Astrocyte (in vitro differentiated cells and primary cell): ENCODE measurements at regions not wholly inside any gene's neighbourhood (a gene's known extent, or its start where the extent isn't known, plus 50 kb on each side); places are given as distances from the start of the nearest gene placed in this dataset.

Experiments used
- DNase-seq: peaks from one replicate; pipeline ENCODE4 v3.0.0-alpha.2; 2010; ENCODE audit warnings: low read depth
- FAIRE-seq: peaks from 2 replicates; lab custom pipeline; 2011; peaks lifted over from hg19 to GRCh38; lab: Jason Lieb, UNC
- H2AFZ ChIP-seq: 2 replicates; pipeline ENCODE4 v1.6.0; 2012; ENCODE audit warnings: low read depth, low read length, inconsistent platforms
- H3K27ac ChIP-seq: 2 replicates; pipeline ENCODE4 v1.5.1; 2011; ENCODE audit warnings: low read depth, low read length, inconsistent platforms
- H3K27me3 ChIP-seq: 2 replicates; pipeline ENCODE4 v1.6.0; 2011; ENCODE audit warnings: low read length, inconsistent platforms; ENCODE audit not compliant: insufficient read depth
- H3K36me3 ChIP-seq: 2 replicates; pipeline ENCODE4 v1.5.1; 2011; ENCODE audit warnings: low read length, inconsistent platforms; ENCODE audit not compliant: insufficient read depth
- H3K4me1 ChIP-seq: 2 replicates; pipeline ENCODE4 v1.5.1; 2011; ENCODE audit warnings: low read length, inconsistent platforms; ENCODE audit not compliant: insufficient read depth
- H3K4me2 ChIP-seq: 2 replicates; pipeline ENCODE4 v1.6.0; 2012; ENCODE audit warnings: low read length, inconsistent platforms
- H3K4me3 ChIP-seq: 2 replicates; pipeline ENCODE4 v1.5.1; 2011; ENCODE audit warnings: low read depth, mild to moderate bottlenecking, low read length, inconsistent platforms; ENCODE audit not compliant: insufficient read depth
- H3K79me2 ChIP-seq: 2 replicates; pipeline ENCODE4 v1.6.0; 2012; ENCODE audit warnings: mild to moderate bottlenecking, low read length, inconsistent platforms; ENCODE audit not compliant: insufficient read depth
- H3K9ac ChIP-seq: 2 replicates; pipeline ENCODE4 v1.6.0; 2012; ENCODE audit warnings: mild to moderate bottlenecking, low read length, inconsistent platforms
- H3K9me3 ChIP-seq: 2 replicates; pipeline ENCODE4 v1.5.1; 2012; ENCODE audit warnings: low read depth, mild to moderate bottlenecking, low read length, inconsistent platforms; ENCODE audit not compliant: insufficient read depth
- H4K20me1 ChIP-seq: 2 replicates; pipeline ENCODE4 v1.6.0; 2012; ENCODE audit warnings: low read length, inconsistent platforms; ENCODE audit not compliant: insufficient read depth
- H3K27ac Mint-ChIP-seq: one replicate; pipeline ENCODE4 v1.8.0; 2021; ENCODE audit warnings: mild to moderate bottlenecking, mixed read lengths; ENCODE audit not compliant: unreplicated experiment
- H3K27me3 Mint-ChIP-seq: one replicate; pipeline ENCODE4 v1.8.0; 2021; ENCODE audit warnings: low read depth, mixed read lengths; ENCODE audit not compliant: unreplicated experiment
- H3K36me3 Mint-ChIP-seq: one replicate; pipeline ENCODE4 v1.8.0; 2021; ENCODE audit warnings: low read depth, mixed read lengths; ENCODE audit not compliant: unreplicated experiment
- H3K4me1 Mint-ChIP-seq: one replicate; pipeline ENCODE4 v1.8.0; 2021; ENCODE audit warnings: low read depth, mixed read lengths; ENCODE audit not compliant: unreplicated experiment
- H3K4me3 Mint-ChIP-seq: one replicate; pipeline ENCODE4 v1.8.0; 2021; ENCODE audit warnings: mild to moderate bottlenecking, moderate library complexity, mixed read lengths; ENCODE audit not compliant: unreplicated experiment
- H3K9me3 Mint-ChIP-seq: one replicate; pipeline ENCODE4 v1.8.0; 2021; ENCODE audit warnings: mild to moderate bottlenecking, mixed read lengths; ENCODE audit not compliant: unreplicated experiment
- EZH2 ChIP-seq: IDR thresholded peaks from 2 replicates; pipeline ENCODE4 v1.6.1; 2012; ENCODE audit warnings: mild to moderate bottlenecking, low read length, inconsistent platforms; ENCODE audit not compliant: insufficient read depth
- TF ChIP-seq, protein P1 (sequence below): IDR thresholded peaks from 2 replicates; pipeline ENCODE4 v1.5.1; 2011; ENCODE audit warnings: low read depth, mild to moderate bottlenecking, inconsistent platforms, low read length, moderate library complexity; ENCODE audit not compliant: insufficient read depth

DNA sequence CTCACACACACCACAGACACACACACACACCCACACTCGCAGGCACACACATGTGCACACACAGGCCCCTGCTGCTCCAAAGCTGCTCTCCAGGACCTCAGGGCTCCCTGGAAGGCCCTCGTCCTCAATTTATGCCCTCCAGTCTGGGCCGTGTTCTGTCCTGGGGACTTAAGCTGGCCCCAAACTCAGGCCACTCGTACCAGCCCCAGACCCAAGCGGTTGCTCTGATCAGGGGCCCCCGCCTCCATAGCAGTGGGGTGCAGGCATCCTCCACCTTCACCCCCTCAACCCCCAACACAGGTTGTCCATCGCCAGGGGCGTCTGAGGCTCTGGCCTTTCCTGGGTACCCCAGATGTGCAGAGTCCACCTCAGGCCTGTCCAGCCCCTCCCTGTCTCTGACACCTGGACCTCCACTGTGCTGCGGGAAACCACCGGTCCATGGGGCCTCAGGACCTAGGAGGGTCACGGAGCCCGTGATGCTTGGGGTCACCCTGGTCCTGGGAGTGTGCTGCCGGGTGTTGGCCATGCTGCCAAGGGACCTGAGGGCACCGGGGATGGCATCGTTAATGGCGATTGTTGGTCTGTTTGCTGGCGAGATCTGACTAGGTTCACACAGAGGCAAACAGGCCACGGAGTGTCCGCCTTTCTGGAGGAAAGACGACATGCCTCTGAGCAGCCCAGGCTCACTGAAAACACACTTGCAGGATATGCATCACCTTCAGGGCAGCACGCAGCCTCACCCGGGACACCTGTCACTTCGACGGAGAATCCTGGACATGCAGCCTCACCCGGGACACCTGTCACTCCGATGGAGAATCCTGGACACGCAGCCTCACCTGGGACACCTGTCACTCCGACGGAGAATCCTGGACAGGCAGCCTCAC, 155.6 kb downstream of the NDUFA10 start:
- Histone ChIP-seq H4K20me1 (no peaks in the 10 kb centered on the region), H3K27ac (no peak overlapping the region), H3K9ac (no peak overlapping the region), H3K36me3 (no peaks in the 10 kb centered on the region), H2AFZ (no peak overlapping the region), H3K9me3 (peaks cover 30% of the 10 kb centered on the region), H3K79me2 (no peaks in the 10 kb centered on the region), H3K4me2 (no peak overlapping the region), H3K4me1 (no peaks in the 10 kb centered on the region), H3K27me3 (no peaks in the 10 kb centered on the region), H3K4me3 (no peak overlapping the region)
- Mint-ChIP-seq H3K27me3 (peaks cover 14% of the 10 kb centered on the region), H3K4me1 (no peaks in the 10 kb centered on the region), H3K27ac (no peak overlapping the region), H3K4me3 (no peak overlapping the region), H3K9me3 (peaks cover 2% of the 10 kb centered on the region), H3K36me3 (no peaks in the 10 kb centered on the region)
- DNase-seq (no peak), FAIRE-seq (no peak)
- TF ChIP-seq, protein P1, sequence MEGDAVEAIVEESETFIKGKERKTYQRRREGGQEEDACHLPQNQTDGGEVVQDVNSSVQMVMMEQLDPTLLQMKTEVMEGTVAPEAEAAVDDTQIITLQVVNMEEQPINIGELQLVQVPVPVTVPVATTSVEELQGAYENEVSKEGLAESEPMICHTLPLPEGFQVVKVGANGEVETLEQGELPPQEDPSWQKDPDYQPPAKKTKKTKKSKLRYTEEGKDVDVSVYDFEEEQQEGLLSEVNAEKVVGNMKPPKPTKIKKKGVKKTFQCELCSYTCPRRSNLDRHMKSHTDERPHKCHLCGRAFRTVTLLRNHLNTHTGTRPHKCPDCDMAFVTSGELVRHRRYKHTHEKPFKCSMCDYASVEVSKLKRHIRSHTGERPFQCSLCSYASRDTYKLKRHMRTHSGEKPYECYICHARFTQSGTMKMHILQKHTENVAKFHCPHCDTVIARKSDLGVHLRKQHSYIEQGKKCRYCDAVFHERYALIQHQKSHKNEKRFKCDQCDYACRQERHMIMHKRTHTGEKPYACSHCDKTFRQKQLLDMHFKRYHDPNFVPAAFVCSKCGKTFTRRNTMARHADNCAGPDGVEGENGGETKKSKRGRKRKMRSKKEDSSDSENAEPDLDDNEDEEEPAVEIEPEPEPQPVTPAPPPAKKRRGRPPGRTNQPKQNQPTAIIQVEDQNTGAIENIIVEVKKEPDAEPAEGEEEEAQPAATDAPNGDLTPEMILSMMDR = no peak
- no peak for TF ChIP-seq EZH2

DNA sequence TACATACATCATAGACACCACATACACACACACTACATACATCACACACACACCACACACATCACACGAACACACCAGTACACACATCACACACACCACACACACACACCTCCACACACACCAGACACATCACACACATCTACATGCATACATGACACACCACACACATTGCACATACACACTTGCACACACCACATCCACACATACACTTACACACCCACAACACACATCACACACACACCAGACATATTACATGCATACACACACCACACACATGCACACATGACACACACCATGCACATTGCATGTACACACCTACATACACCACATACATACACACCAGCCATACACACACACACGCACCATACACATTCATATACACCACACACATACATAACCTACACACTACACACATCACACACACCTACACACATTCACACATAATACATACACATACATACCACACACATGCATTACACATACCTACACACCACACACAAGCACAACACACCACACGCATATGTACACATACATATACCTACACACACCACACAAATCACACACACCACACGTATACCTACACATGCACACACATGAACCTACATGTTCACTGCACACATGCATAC, 156.5 kb downstream of the NDUFA10 start:
- H2AFZ ChIP-seq = no peak overlapping the region
- Mint-ChIP-seq H3K27ac (no peak overlapping the region), H3K4me1 (no peaks in the 10 kb centered on the region), H3K36me3 (no peaks in the 10 kb centered on the region), H3K4me3 (no peak overlapping the region), H3K27me3 (peaks cover 6% of the 10 kb centered on the region), H3K9me3 (no peaks in the 10 kb centered on the region)
- FAIRE-seq = no peak
- H3K79me2 ChIP-seq = no peaks in the 10 kb centered on the region
- no peak overlapping the region for H3K4me3 ChIP-seq
- no peaks in the 10 kb centered on the region for H3K4me1 ChIP-seq
- no peaks in the 10 kb centered on the region for H3K36me3 ChIP-seq
- DNase-seq = no peak
- H3K9ac ChIP-seq = no peak overlapping the region
- no peak overlapping the region for H3K4me2 ChIP-seq
- TF ChIP-seq EZH2 = no peak
- TF ChIP-seq, protein P1 = no peak
- peaks cover 30% of the 10 kb centered on the region for H3K9me3 ChIP-seq
- no peaks in the 10 kb centered on the region for H3K27me3 ChIP-seq
- H4K20me1 ChIP-seq = no peaks in the 10 kb centered on the region
- no peak overlapping the region for H3K27ac ChIP-seq

DNA sequence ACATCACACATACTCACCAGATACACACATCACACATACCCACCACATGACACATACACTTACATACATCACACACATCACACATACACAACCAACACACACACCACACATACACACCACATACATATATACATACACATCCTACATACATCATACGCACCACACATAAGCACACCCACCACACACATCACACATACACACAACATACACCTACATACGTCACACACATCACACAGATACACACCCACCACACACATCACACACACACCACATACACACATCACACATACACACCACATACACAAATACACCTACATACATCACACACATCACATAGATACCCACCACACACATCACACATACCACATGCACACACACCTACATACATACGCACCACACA, 158.4 kb downstream of the NDUFA10 start:
- no peak overlapping the region for H3K4me2 ChIP-seq
- no peaks in the 10 kb centered on the region for H3K4me1 ChIP-seq
- no peak for DNase-seq
- no peaks in the 10 kb centered on the region for H4K20me1 ChIP-seq
- H3K9me3 ChIP-seq = peaks cover 30% of the 10 kb centered on the region
- H2AFZ ChIP-seq = no peak overlapping the region
- no peak overlapping the region for H3K4me3 ChIP-seq
- H3K27me3 ChIP-seq = no peaks in the 10 kb centered on the region
- no peak overlapping the region for H3K27ac Mint-ChIP-seq
- H3K36me3 ChIP-seq = no peaks in the 10 kb centered on the region
- no peaks in the 10 kb centered on the region for H3K79me2 ChIP-seq
- TF ChIP-seq, protein P1 = no peak
- no peak for TF ChIP-seq EZH2
- no peak overlapping the region for H3K9ac ChIP-seq
- FAIRE-seq = no peak
- no peaks in the 10 kb centered on the region for H3K36me3 Mint-ChIP-seq
- no peak overlapping the region for H3K4me3 Mint-ChIP-seq
- peaks cover 9% of the 10 kb centered on the region for H3K27me3 Mint-ChIP-seq
- no peaks in the 10 kb centered on the region for H3K9me3 Mint-ChIP-seq
- H3K27ac ChIP-seq = no peak overlapping the region
- H3K4me1 Mint-ChIP-seq = no peaks in the 10 kb centered on the region
